ENCODE measurements at regions not wholly inside any gene's neighbourhood (a gene's known extent, or its start where the extent isn't known, plus 50 kb on each side); places are given as distances from the start of the nearest gene placed in this dataset.
"Not testable (repeated sequence)": the region's sequence is repeated elsewhere in the genome, so short reads cannot be mapped to it uniquely, and the experiment has no call there.

- Mint-ChIP-seq H3K9me3 (peaks cover 6% of the 10 kb centered on the region), H3K27me3 (no peaks in the 10 kb centered on the region), H3K4me3 (no peak overlapping the region), H3K4me1 (no peaks in the 10 kb centered on the region), H3K27ac (no peak overlapping the region), H3K36me3 (no peaks in the 10 kb centered on the region)
- CTCF ChIA-PET = no interaction called here
- DNase-seq = no peak
These were observed 79.1 kb upstream of the HAND2 start for GRCh38 chr4:173609158-173609557.

- H3K4me3 Mint-ChIP-seq, CTCF ChIA-PET, H3K9me3 Mint-ChIP-seq, H3K4me1 Mint-ChIP-seq, H3K27me3 Mint-ChIP-seq, H3K36me3 Mint-ChIP-seq, H3K27ac Mint-ChIP-seq, DNase-seq: not testable (repeated sequence)
These were observed 78.6 kb upstream of the HAND2 start for GRCh38 chr4:173608632-173609031.

- no peaks in the 10 kb centered on the region for H3K27me3 Mint-ChIP-seq
- no peak overlapping the region for H3K27ac Mint-ChIP-seq
- no peak for DNase-seq
- H3K36me3 Mint-ChIP-seq = no peaks in the 10 kb centered on the region
- H3K9me3 Mint-ChIP-seq = no peaks in the 10 kb centered on the region
- CTCF ChIA-PET = no interaction called here
- no peak overlapping the region for H3K4me3 Mint-ChIP-seq
- H3K4me1 Mint-ChIP-seq = no peaks in the 10 kb centered on the region
These were observed 61.7 kb upstream of the HAND2 start for GRCh38 chr4:173591760-173592159.

- H3K27me3 Mint-ChIP-seq = no peaks in the 10 kb centered on the region
- no peaks in the 10 kb centered on the region for H3K4me1 Mint-ChIP-seq
- H3K36me3 Mint-ChIP-seq = no peaks in the 10 kb centered on the region
- no peak overlapping the region for H3K27ac Mint-ChIP-seq
- H3K4me3 Mint-ChIP-seq = no peak overlapping the region
- DNase-seq = no peak
- H3K9me3 Mint-ChIP-seq = no peaks in the 10 kb centered on the region
- CTCF ChIA-PET = no interaction called here
These were observed 60.7 kb upstream of the HAND2 start for GRCh38 chr4:173590697-173591096.

- Mint-ChIP-seq H3K4me1 (no peaks in the 10 kb centered on the region), H3K4me3 (no peak overlapping the region), H3K27me3 (no peaks in the 10 kb centered on the region), H3K9me3 (no peaks in the 10 kb centered on the region), H3K27ac (no peak overlapping the region), H3K36me3 (no peaks in the 10 kb centered on the region)
- CTCF ChIA-PET = no interaction called here
- DNase-seq = no peak
These were observed 56.0 kb upstream of the HAND2 start for GRCh38 chr4:173585876-173586572.

- Mint-ChIP-seq H3K4me1 (no peaks in the 10 kb centered on the region), H3K4me3 (no peak overlapping the region), H3K36me3 (no peaks in the 10 kb centered on the region), H3K27me3 (no peaks in the 10 kb centered on the region), H3K9me3 (no peaks in the 10 kb centered on the region), H3K27ac (no peak overlapping the region)
- CTCF ChIA-PET = no interaction called here
- no peak for DNase-seq
These were observed 54.5 kb upstream of the HAND2 start for GRCh38 chr4:173584506-173584905.
